ENCODE measurements at regions not wholly inside any gene's neighbourhood (a gene's known extent, or its start where the extent isn't known, plus 50 kb on each side); places are given as distances from the start of the nearest gene placed in this dataset.

GRCh38 chr13:87877477-87877876 is 206.3 kb downstream of the SLITRK5 start:
- H3K4me2 ChIP-seq (ENCODE audit: low read depth, low read length, poor library complexity, severe bottlenecking): no peak overlapping the region
- no peak overlapping the region for H3K9ac ChIP-seq (ENCODE audit: low read length)
- DNase-seq: no peak
- H3K36me3 ChIP-seq (ENCODE audit: insufficient read depth, low read length): no peaks in the 10 kb centered on the region
- no peaks in the 10 kb centered on the region for H4K20me1 ChIP-seq (ENCODE audit: insufficient read depth, low read depth, low read length)
- no peaks in the 10 kb centered on the region for H3K4me1 ChIP-seq (ENCODE audit: low read length)
- H3K9me3 ChIP-seq (ENCODE audit: low read length): peaks cover 3% of the 10 kb centered on the region; the same call in 1 of the 2 replicates
- no peaks in the 10 kb centered on the region for H3K9me2 ChIP-seq (replicated peaks; ENCODE audit: insufficient read depth, low read length)
- H3K27me3 ChIP-seq (ENCODE audit: low read length): no peaks in the 10 kb centered on the region
- H3K79me2 ChIP-seq (ENCODE audit: low read length): no peaks in the 10 kb centered on the region
- peak overlapping the region; percentile 61; the same call in 1 of the 2 replicates for H2AFZ ChIP-seq (ENCODE audit: low read length)
- no peak overlapping the region for H3K27ac ChIP-seq (ENCODE audit: low read length)
- H3K4me3 ChIP-seq (ENCODE audit: low read length): no peak overlapping the region

GRCh38 chr13:87878706-87879105 is 207.5 kb downstream of the SLITRK5 start:
- no peaks in the 10 kb centered on the region for H3K79me2 ChIP-seq (ENCODE audit: low read length)
- DNase-seq: no peak
- H3K4me3 ChIP-seq (ENCODE audit: low read length): no peak overlapping the region
- H3K9ac ChIP-seq (ENCODE audit: low read length): no peak overlapping the region
- H3K27me3 ChIP-seq (ENCODE audit: low read length): no peaks in the 10 kb centered on the region
- no peak overlapping the region for H3K4me2 ChIP-seq (ENCODE audit: low read depth, low read length, poor library complexity, severe bottlenecking)
- no peaks in the 10 kb centered on the region for H3K9me2 ChIP-seq (replicated peaks; ENCODE audit: insufficient read depth, low read length)
- H3K4me1 ChIP-seq (ENCODE audit: low read length): no peaks in the 10 kb centered on the region
- H3K9me3 ChIP-seq (ENCODE audit: low read length): 0 out of 2 replicates have a peak, but pooled peaks cover 3% of the 10 kb centered on the region
- H4K20me1 ChIP-seq (ENCODE audit: insufficient read depth, low read depth, low read length): no peaks in the 10 kb centered on the region
- H2AFZ ChIP-seq (ENCODE audit: low read length): no peak overlapping the region
- H3K27ac ChIP-seq (ENCODE audit: low read length): no peak overlapping the region
- no peaks in the 10 kb centered on the region for H3K36me3 ChIP-seq (ENCODE audit: insufficient read depth, low read length)

GRCh38 chr13:87884884-87885283 is 213.7 kb downstream of the SLITRK5 start:
- Histone ChIP-seq H3K4me2 (ENCODE audit: low read depth, low read length, poor library complexity, severe bottlenecking) (no peak overlapping the region), H3K4me3 (ENCODE audit: low read length) (no peak overlapping the region), H4K20me1 (ENCODE audit: insufficient read depth, low read depth, low read length) (no peaks in the 10 kb centered on the region), H3K9me3 (ENCODE audit: low read length) (no peaks in the 10 kb centered on the region), H3K27me3 (ENCODE audit: low read length) (no peaks in the 10 kb centered on the region), H3K4me1 (ENCODE audit: low read length) (peaks cover 17% of the 10 kb centered on the region), H3K36me3 (ENCODE audit: insufficient read depth, low read length) (no peaks in the 10 kb centered on the region), H2AFZ (ENCODE audit: low read length) (no peak overlapping the region), H3K9ac (ENCODE audit: low read length) (no peak overlapping the region), H3K79me2 (ENCODE audit: low read length) (no peaks in the 10 kb centered on the region), H3K9me2 (replicated peaks; ENCODE audit: insufficient read depth, low read length) (no peaks in the 10 kb centered on the region), H3K27ac (ENCODE audit: low read length) (no peak overlapping the region)
- no peak for DNase-seq

GRCh38 chr13:87887459-87888123 is 216.4 kb downstream of the SLITRK5 start:
- peak; percentile 52 for DNase-seq
- no peaks in the 10 kb centered on the region for H3K27me3 ChIP-seq (ENCODE audit: low read length)
- H3K9me2 ChIP-seq (replicated peaks; ENCODE audit: insufficient read depth, low read length): no peaks in the 10 kb centered on the region
- no peak overlapping the region for H2AFZ ChIP-seq (ENCODE audit: low read length)
- H3K27ac ChIP-seq (ENCODE audit: low read length): no peak overlapping the region
- H3K4me2 ChIP-seq (ENCODE audit: low read depth, low read length, poor library complexity, severe bottlenecking): no peak overlapping the region
- H3K79me2 ChIP-seq (ENCODE audit: low read length): no peaks in the 10 kb centered on the region
- H3K9me3 ChIP-seq (ENCODE audit: low read length): no peaks in the 10 kb centered on the region
- H3K4me1 ChIP-seq (ENCODE audit: low read length): peaks cover 17% of the 10 kb centered on the region
- no peak overlapping the region for H3K9ac ChIP-seq (ENCODE audit: low read length)
- H3K36me3 ChIP-seq (ENCODE audit: insufficient read depth, low read length): no peaks in the 10 kb centered on the region
- H4K20me1 ChIP-seq (ENCODE audit: insufficient read depth, low read depth, low read length): no peaks in the 10 kb centered on the region
- H3K4me3 ChIP-seq (ENCODE audit: low read length): no peak overlapping the region

- no peaks in the 10 kb centered on the region for H3K9me2 ChIP-seq (replicated peaks; ENCODE audit: insufficient read depth, low read length)
- H2AFZ ChIP-seq (ENCODE audit: low read length): no peak overlapping the region
- H3K27ac ChIP-seq (ENCODE audit: low read length): no peak overlapping the region
- no peaks in the 10 kb centered on the region for H3K36me3 ChIP-seq (ENCODE audit: insufficient read depth, low read length)
- H3K4me3 ChIP-seq (ENCODE audit: low read length): no peak overlapping the region
- no peaks in the 10 kb centered on the region for H3K9me3 ChIP-seq (ENCODE audit: low read length)
- H4K20me1 ChIP-seq (ENCODE audit: insufficient read depth, low read depth, low read length): no peaks in the 10 kb centered on the region
- no peak for DNase-seq
- no peak overlapping the region for H3K4me2 ChIP-seq (ENCODE audit: low read depth, low read length, poor library complexity, severe bottlenecking)
- H3K9ac ChIP-seq (ENCODE audit: low read length): no peak overlapping the region
- peaks cover 25% of the 10 kb centered on the region for H3K4me1 ChIP-seq (ENCODE audit: low read length)
- no peaks in the 10 kb centered on the region for H3K27me3 ChIP-seq (ENCODE audit: low read length)
- no peaks in the 10 kb centered on the region for H3K79me2 ChIP-seq (ENCODE audit: low read length)
Measured at GRCh38 chr13:87889254-87889653, 218.1 kb downstream of the SLITRK5 start.

- no peak overlapping the region for H3K4me2 ChIP-seq (ENCODE audit: low read depth, low read length, poor library complexity, severe bottlenecking)
- no peak overlapping the region for H3K9ac ChIP-seq (ENCODE audit: low read length)
- no peak overlapping the region for H3K27ac ChIP-seq (ENCODE audit: low read length)
- H3K79me2 ChIP-seq (ENCODE audit: low read length): no peaks in the 10 kb centered on the region
- H3K4me1 ChIP-seq (ENCODE audit: low read length): peaks cover 16% of the 10 kb centered on the region
- H3K9me2 ChIP-seq (replicated peaks; ENCODE audit: insufficient read depth, low read length): no peaks in the 10 kb centered on the region
- no peaks in the 10 kb centered on the region for H3K27me3 ChIP-seq (ENCODE audit: low read length)
- no peaks in the 10 kb centered on the region for H3K36me3 ChIP-seq (ENCODE audit: insufficient read depth, low read length)
- no peaks in the 10 kb centered on the region for H4K20me1 ChIP-seq (ENCODE audit: insufficient read depth, low read depth, low read length)
- no peaks in the 10 kb centered on the region for H3K9me3 ChIP-seq (ENCODE audit: low read length)
- H2AFZ ChIP-seq (ENCODE audit: low read length): no peak overlapping the region
- DNase-seq: no peak
- H3K4me3 ChIP-seq (ENCODE audit: low read length): no peak overlapping the region
Measured at GRCh38 chr13:87893186-87893585, 222.0 kb downstream of the SLITRK5 start.

- Histone ChIP-seq H3K4me3 (ENCODE audit: low read length) (no peak overlapping the region), H3K9me3 (ENCODE audit: low read length) (no peaks in the 10 kb centered on the region), H2AFZ (ENCODE audit: low read length) (peak overlapping the region; percentile 59; the same call in 1 of the 2 replicates), H3K9me2 (replicated peaks; ENCODE audit: insufficient read depth, low read length) (no peaks in the 10 kb centered on the region), H3K36me3 (ENCODE audit: insufficient read depth, low read length) (no peaks in the 10 kb centered on the region), H3K9ac (ENCODE audit: low read length) (no peak overlapping the region), H4K20me1 (ENCODE audit: insufficient read depth, low read depth, low read length) (no peaks in the 10 kb centered on the region), H3K4me2 (ENCODE audit: low read depth, low read length, poor library complexity, severe bottlenecking) (peak overlapping the region; percentile 1), H3K27me3 (ENCODE audit: low read length) (no peaks in the 10 kb centered on the region), H3K27ac (ENCODE audit: low read length) (no peak overlapping the region), H3K79me2 (ENCODE audit: low read length) (no peaks in the 10 kb centered on the region), H3K4me1 (ENCODE audit: low read length) (peaks cover 11% of the 10 kb centered on the region)
- DNase-seq: peak; percentile 64
Measured at GRCh38 chr13:87894059-87894458, 222.9 kb downstream of the SLITRK5 start.

GRCh38 chr13:87903553-87903952 is 232.4 kb downstream of the SLITRK5 start:
- no peaks in the 10 kb centered on the region for H3K9me2 ChIP-seq (replicated peaks; ENCODE audit: insufficient read depth, low read length)
- no peak overlapping the region for H3K4me3 ChIP-seq (ENCODE audit: low read length)
- no peak overlapping the region for H3K4me2 ChIP-seq (ENCODE audit: low read depth, low read length, poor library complexity, severe bottlenecking)
- no peak for DNase-seq
- H3K79me2 ChIP-seq (ENCODE audit: low read length): no peaks in the 10 kb centered on the region
- H3K36me3 ChIP-seq (ENCODE audit: insufficient read depth, low read length): no peaks in the 10 kb centered on the region
- H3K4me1 ChIP-seq (ENCODE audit: low read length): peaks cover 13% of the 10 kb centered on the region
- no peaks in the 10 kb centered on the region for H4K20me1 ChIP-seq (ENCODE audit: insufficient read depth, low read depth, low read length)
- no peaks in the 10 kb centered on the region for H3K27me3 ChIP-seq (ENCODE audit: low read length)
- H2AFZ ChIP-seq (ENCODE audit: low read length): peak overlapping the region; percentile 23; the same call in 1 of the 2 replicates
- H3K27ac ChIP-seq (ENCODE audit: low read length): no peak overlapping the region
- no peaks in the 10 kb centered on the region for H3K9me3 ChIP-seq (ENCODE audit: low read length)
- H3K9ac ChIP-seq (ENCODE audit: low read length): no peak overlapping the region
